Left renal pelvis (tissue), 4 donors: ENCODE measurements at regions not wholly inside any gene's neighbourhood (a gene's known extent, or its start where the extent isn't known, plus 50 kb on each side); places are given as distances from the start of the nearest gene placed in this dataset.

ENCODE experiments used
- DNase-seq, 4 donors: peaks; one replicate each; pipeline ENCODE4 v3.0.0-alpha.2; 2013; ENCODE audit warnings: low read depth in 4 of 4, low spot score in 3 of 4

- no peak for DNase-seq
Observed at GRCh38 chr2:74756356-74756890, 77.5 kb upstream of the HK2 start.

DNA sequence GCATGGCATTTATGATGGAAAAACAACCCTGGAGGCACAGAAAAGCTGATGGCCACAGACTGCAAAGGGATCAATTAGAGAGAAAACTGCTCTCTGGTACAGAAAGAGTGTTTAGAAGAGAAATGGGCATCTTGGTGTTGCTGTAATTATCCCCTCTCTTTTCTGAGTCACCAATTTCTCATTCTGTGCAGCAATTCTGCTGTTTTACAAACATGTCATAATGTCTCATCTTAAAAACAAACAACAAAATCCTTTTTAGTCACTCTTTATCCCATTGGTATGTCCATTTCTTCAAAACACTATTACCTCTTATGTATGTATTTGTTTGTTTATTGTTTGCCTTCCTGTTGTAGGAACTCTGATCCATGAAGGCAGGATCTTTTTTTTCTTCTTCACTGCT lies 73.9 kb upstream of the HK2 start:
- DNase-seq, result no peak

- no peak for DNase-seq
Observed at GRCh38 chr2:74760875-74761630, 72.9 kb upstream of the HK2 start.

DNA sequence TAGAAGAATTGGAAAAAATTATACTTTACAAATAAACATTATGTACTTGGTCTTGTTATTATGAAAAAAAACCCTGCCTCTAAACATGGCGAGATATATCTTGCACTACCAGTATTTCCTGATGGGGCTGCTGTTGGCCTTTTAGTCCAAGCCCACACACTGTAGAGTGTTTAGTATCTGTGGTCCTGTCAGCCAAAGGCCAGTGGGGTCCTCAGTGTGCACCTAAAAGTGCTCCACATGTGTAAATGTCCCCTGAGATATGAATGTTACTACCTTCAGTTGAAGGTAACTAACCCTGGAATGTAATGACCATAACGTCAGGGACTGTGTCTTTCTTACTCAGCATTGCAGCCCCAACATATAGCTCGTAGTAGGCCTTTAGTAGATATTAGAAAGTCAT lies 71.1 kb upstream of the HK2 start:
- DNase-seq, result no peak

DNA sequence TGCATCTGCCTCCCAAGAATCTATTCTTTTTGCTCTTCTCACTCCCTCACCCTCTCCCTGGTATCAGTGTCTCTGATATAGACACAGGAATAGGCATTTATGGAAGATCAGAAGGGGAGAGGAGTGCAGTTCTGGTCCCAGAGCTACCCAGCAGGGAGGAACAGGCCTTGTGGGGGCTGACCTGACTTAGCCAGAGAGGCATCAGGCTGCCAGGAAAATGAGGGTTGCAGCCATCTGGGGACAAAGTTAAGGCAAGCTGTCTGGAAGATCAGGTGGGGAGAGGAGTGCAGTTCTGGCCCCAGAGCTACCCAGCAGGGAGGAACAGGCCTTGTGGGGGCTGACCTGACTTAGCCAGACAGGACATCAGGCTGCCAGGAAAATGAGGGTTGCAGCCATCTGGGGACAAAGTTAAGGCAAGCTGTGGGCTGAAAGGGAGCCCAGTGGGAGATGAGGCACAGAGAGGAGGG lies 69.9 kb upstream of the HK2 start:
- no peak for DNase-seq

- no peak for DNase-seq
Observed at GRCh38 chr2:74764429-74765272, 69.3 kb upstream of the HK2 start.

DNA sequence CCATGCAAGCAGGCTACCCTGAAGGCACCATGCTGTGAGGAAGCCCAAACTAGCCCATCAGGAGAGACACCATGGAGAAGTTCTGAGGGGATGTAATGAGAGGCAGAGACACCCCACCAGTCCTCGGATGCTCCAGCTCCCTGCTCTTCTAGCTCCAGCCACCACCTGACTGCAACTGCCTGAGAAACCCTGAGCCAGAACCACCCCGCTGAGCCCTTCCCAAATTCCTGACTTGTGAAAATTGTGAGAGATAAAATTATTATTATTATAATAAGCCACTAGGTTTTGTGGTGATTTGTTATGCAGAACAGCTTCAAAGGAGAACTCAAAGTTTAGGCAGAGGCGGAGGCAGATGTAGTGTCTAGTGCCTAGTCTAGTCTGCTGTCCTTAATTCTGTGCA lies 67.1 kb upstream of the HK2 start:
- DNase-seq, result no peak

DNA sequence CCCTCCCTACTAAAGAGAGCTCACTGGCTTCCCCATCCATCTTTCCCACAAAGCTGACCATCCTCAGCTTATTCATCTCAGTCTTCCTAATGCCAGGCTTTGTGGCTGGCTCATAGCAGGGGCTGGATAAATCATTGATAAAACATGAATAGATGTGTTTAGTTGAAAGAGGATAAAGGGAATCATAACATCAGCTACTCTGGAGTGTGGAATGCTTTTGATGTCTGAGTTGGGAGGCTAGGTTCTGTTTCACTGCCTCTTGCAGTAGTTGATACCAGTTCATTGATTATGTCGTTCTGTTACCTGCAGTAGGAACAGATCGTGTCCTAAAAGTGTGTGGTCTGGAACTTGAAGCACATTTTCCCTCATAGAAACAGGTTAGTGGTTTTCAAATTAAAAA lies 66.3 kb upstream of the HK2 start:
- no peak for DNase-seq

- DNase-seq, result no peak
Observed at GRCh38 chr2:74768401-74768914, 65.5 kb upstream of the HK2 start.

GRCh38 chr2:74772046-74772445 lies 61.9 kb upstream of the HK2 start:
- DNase-seq, result no peak

DNA sequence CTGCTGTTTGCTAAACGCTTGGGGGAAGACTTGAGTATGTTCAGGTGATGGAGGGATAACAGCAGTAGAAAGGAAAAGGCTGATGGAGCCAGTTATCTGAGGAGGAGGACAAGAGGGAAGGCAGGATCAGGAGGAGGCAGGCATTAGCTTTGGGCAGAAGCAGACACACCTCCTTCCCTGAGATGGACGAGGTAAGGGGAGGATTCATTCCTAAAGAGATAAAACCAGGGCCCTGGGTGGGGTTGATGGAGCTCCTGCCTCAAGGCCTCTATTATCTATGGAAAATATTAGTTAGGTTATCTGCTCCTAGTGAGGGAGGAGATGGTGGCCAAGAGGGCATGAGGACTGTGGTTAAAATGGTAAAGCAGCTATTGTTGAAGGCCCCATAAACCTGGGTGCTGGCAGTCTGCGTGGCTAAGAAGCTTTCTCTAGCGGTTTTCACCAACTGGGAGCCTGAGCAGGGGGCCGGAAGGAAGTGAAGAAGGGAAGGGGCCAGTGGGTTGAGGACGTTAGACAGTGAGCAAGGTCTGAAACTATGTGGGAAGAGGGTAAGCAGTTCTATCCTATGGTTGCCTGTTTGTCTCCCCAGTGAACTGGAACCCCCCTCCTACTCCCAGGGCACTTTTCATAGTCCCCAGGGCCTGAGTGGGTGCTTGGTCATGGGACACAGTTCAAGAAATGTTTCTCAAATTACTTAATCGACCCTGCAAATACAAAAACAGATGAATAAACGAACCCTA lies 56.6 kb upstream of the HK2 start:
- DNase-seq, result no peak

DNA sequence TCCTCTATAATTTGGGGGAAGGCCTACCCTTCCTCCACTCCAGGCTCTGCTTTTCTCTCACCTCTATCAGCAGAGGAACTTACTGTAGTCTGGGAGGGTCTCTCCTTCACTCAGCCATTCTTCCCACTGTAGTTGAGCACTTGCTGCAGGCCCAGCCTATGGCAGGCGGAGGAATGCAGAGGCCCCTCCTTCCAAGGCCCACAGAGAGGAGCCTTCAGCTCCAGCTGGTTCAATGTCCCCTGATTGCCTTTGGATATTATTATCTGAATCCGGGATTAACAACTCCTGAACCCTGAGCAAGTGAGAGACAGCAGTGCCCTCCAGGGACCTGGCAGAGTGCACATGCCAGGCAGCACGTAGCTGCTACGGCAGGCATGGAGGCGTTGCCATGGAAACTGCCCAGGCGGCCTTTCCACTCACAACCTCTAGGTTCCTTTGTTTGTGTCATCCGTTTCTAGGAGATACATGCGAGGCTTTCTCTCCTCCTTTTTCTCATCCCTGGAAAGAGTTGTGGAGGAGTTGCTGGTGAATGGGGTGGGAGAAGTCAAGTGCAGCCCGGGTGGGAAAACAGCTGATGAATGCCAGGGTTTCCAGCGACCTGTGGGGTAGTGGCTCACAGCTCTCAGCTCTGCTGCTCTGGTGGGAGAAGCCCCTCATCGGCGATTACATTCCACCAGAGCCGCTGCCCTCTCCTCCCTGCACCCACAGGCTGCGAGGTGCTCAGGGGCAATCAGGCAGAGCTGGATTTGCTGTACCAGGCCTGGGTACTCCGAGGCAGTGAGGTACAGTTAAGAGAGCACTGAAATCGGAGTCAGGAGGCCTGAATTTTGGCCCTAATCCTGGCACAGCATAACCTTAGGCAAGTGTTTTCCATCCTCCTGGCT lies 55.3 kb upstream of the HK2 start:
- peak in 2 of 4 donors; percentile 45 to 53 for DNase-seq

GRCh38 chr2:74779265-74779558 lies 54.7 kb upstream of the HK2 start:
- no peak for DNase-seq

- DNase-seq, result no peak
Observed at GRCh38 chr2:74779587-74780135, 54.3 kb upstream of the HK2 start.
